ENCODE measurements at regions not wholly inside any gene's neighbourhood (a gene's known extent, or its start where the extent isn't known, plus 50 kb on each side); places are given as distances from the start of the nearest gene placed in this dataset.

- no peaks in the 10 kb centered on the region for H3K36me3 ChIP-seq (ENCODE audit: insufficient read depth, low read length)
- H3K9me3 ChIP-seq (ENCODE audit: insufficient read depth, low read length, severe bottlenecking) = no peaks in the 10 kb centered on the region
- no peaks in the 10 kb centered on the region for H3K27me3 ChIP-seq (ENCODE audit: insufficient read depth, low read length, poor library complexity)
- no peaks in the 10 kb centered on the region for H3K4me1 ChIP-seq (ENCODE audit: insufficient read depth, low read length)
- no peak overlapping the region for H3K4me3 ChIP-seq (ENCODE audit: low read depth in 1 of 2, low read length in 2 of 2)
- ATAC-seq (ENCODE audit: insufficient read depth, low read depth) (no peak), DNase-seq (no peak)
- no peak overlapping the region for H3K27ac ChIP-seq (ENCODE audit: low read length)
- no peak overlapping the region for H3K9ac ChIP-seq (ENCODE audit: low read depth, low read length)
- H4K20me1 ChIP-seq (ENCODE audit: insufficient read depth, low read length) = no peaks in the 10 kb centered on the region
- no peak overlapping the region for H3K4me2 ChIP-seq (ENCODE audit: insufficient read depth, low read length)
- H3K79me2 ChIP-seq (ENCODE audit: insufficient read depth, low read length) = no peaks in the 10 kb centered on the region
- no peak overlapping the region for H2AFZ ChIP-seq (ENCODE audit: low read depth, low read length)
- TF ChIP-seq CTCF (IDR thresholded peaks at IDR 0.05; ENCODE audit: borderline replicate concordance, extremely low read depth, low read length, poor library complexity, severe bottlenecking) (no peak), EZH2 (IDR thresholded peaks at IDR 0.05; ENCODE audit: borderline replicate concordance, low read depth, low read length, severe bottlenecking) (no peak)
Measured at GRCh38 chr10:21176934-21177480, 279.9 kb upstream of the NEBL start.

DNA sequence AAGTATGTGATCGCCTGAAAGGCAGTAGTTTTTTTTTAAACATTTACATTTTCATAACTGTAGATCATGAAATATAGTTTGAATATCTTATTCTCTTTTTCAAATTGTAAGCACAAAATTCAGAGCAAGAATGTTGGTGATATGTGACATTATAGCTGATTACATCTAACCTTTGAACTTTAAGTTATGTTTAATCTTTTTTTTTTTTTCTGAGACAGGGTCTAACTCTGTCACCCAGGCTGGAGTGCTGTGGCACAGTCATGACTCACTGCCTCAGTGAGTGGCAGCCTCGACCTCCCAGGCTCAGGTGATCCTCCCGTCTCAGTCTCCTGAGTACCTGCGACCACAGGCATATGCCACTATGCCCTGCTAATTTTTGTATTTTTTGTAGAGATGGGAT, 278.7 kb upstream of the NEBL start:
- Histone ChIP-seq H2AFZ (ENCODE audit: low read depth, low read length) (no peak overlapping the region), H3K36me3 (ENCODE audit: insufficient read depth, low read length) (no peaks in the 10 kb centered on the region), H3K27me3 (ENCODE audit: insufficient read depth, low read length, poor library complexity) (no peaks in the 10 kb centered on the region), H3K4me3 (ENCODE audit: low read depth in 1 of 2, low read length in 2 of 2) (no peak overlapping the region), H3K9me3 (ENCODE audit: insufficient read depth, low read length, severe bottlenecking) (no peaks in the 10 kb centered on the region), H4K20me1 (ENCODE audit: insufficient read depth, low read length) (no peaks in the 10 kb centered on the region), H3K4me1 (ENCODE audit: insufficient read depth, low read length) (no peaks in the 10 kb centered on the region), H3K27ac (ENCODE audit: low read length) (no peak overlapping the region), H3K9ac (ENCODE audit: low read depth, low read length) (no peak overlapping the region), H3K4me2 (ENCODE audit: insufficient read depth, low read length) (no peak overlapping the region), H3K79me2 (ENCODE audit: insufficient read depth, low read length) (no peaks in the 10 kb centered on the region)
- no peak for TF ChIP-seq EZH2 (IDR thresholded peaks at IDR 0.05; ENCODE audit: borderline replicate concordance, low read depth, low read length, severe bottlenecking)
- no peak for TF ChIP-seq CTCF (IDR thresholded peaks at IDR 0.05; ENCODE audit: borderline replicate concordance, extremely low read depth, low read length, poor library complexity, severe bottlenecking)
- ATAC-seq (ENCODE audit: insufficient read depth, low read depth) (no peak), DNase-seq (no peak)

- Histone ChIP-seq H3K79me2 (ENCODE audit: insufficient read depth, low read length) (no peaks in the 10 kb centered on the region), H3K9ac (ENCODE audit: low read depth, low read length) (no peak overlapping the region), H3K27ac (ENCODE audit: low read length) (no peak overlapping the region), H2AFZ (ENCODE audit: low read depth, low read length) (no peak overlapping the region), H3K4me2 (ENCODE audit: insufficient read depth, low read length) (no peak overlapping the region), H3K9me3 (ENCODE audit: insufficient read depth, low read length, severe bottlenecking) (no peaks in the 10 kb centered on the region), H3K4me3 (ENCODE audit: low read depth in 1 of 2, low read length in 2 of 2) (no peak overlapping the region), H3K4me1 (ENCODE audit: insufficient read depth, low read length) (no peaks in the 10 kb centered on the region), H4K20me1 (ENCODE audit: insufficient read depth, low read length) (no peaks in the 10 kb centered on the region), H3K36me3 (ENCODE audit: insufficient read depth, low read length) (no peaks in the 10 kb centered on the region), H3K27me3 (ENCODE audit: insufficient read depth, low read length, poor library complexity) (no peaks in the 10 kb centered on the region)
- DNase-seq = no peak
- TF ChIP-seq CTCF (IDR thresholded peaks at IDR 0.05; ENCODE audit: borderline replicate concordance, extremely low read depth, low read length, poor library complexity, severe bottlenecking) = no peak
- no peak for TF ChIP-seq EZH2 (IDR thresholded peaks at IDR 0.05; ENCODE audit: borderline replicate concordance, low read depth, low read length, severe bottlenecking)
- ATAC-seq (ENCODE audit: insufficient read depth, low read depth) = no peak
Measured at GRCh38 chr10:21174715-21175495, 277.8 kb upstream of the NEBL start.

Measured in DND-41 (cell line).